WTC11 (cell line): ENCODE measurements at regions not wholly inside any gene's neighbourhood (a gene's known extent, or its start where the extent isn't known, plus 50 kb on each side); places are given as distances from the start of the nearest gene placed in this dataset.

Experiments
- ATAC-seq: fragments of 200-7000 bp; cut with Tn5 transposase; 2 replicates; pipeline ENCODE4 v1.10.0; 2021; ENCODE audit warnings: mild to moderate bottlenecking, moderate library complexity
- CTCF ChIA-PET: fragments of 300-600 bp; sonication (Branson Sonifier 250); formaldehyde crosslinking; loops from one replicate; lab custom pipeline; 2021; ENCODE audit warnings: antibody characterized with exemption; lab: Charles Lee
- POLR2A ChIA-PET: fragments of 350-600 bp; sonication (Branson Sonifier 250); formaldehyde crosslinking; loops from one replicate; lab custom pipeline; 2021; ENCODE audit warnings: antibody characterized with exemption; lab: Charles Lee
- DNase-seq: peaks from one replicate; pipeline ENCODE4 v3.0.0; 2021; ENCODE audit warnings: low spot score
- H3K27ac Mint-ChIP-seq: 2 replicates; pipeline ENCODE4 v1.8.0; 2021; ENCODE audit warnings: mixed read lengths
- H3K27me3 Mint-ChIP-seq: 2 replicates; pipeline ENCODE4 v1.8.0; 2021; ENCODE audit warnings: low read depth, mild to moderate bottlenecking, moderate library complexity, mixed read lengths
- H3K36me3 Mint-ChIP-seq: 2 replicates; pipeline ENCODE4 v1.8.0; 2021; ENCODE audit warnings: mixed read lengths
- H3K4me1 Mint-ChIP-seq: 2 replicates; pipeline ENCODE4 v1.8.0; 2022; ENCODE audit warnings: mixed read lengths
- H3K4me3 Mint-ChIP-seq: 2 replicates; pipeline ENCODE4 v1.8.0; 2021; ENCODE audit warnings: mild to moderate bottlenecking, moderate library complexity, mixed read lengths
- H3K9me3 Mint-ChIP-seq: 2 replicates; pipeline ENCODE4 v1.8.0; 2021; ENCODE audit warnings: mixed read lengths
- CBFB ChIP-seq: sonication (generic); formaldehyde crosslinking; IDR thresholded peaks from 2 replicates; pipeline ENCODE4 v1.8.1; 2022; ENCODE audit warnings: mild to moderate bottlenecking, low read depth, missing genetic modification reagents
- CREM ChIP-seq: sonication (generic); formaldehyde crosslinking; IDR thresholded peaks from 2 replicates; pipeline ENCODE4 v1.8.1; 2022; ENCODE audit warnings: mild to moderate bottlenecking, missing genetic modification reagents, moderate library complexity
- EMX1 ChIP-seq: fragments of 250-450 bp; sonication (Bioruptor Pico); IDR thresholded peaks from 2 replicates; pipeline ENCODE4 v1.8.0; 2021; ENCODE audit warnings: mild to moderate bottlenecking
- ERG ChIP-seq: fragments of 250-450 bp; sonication (Bioruptor Pico); IDR thresholded peaks from 2 replicates; pipeline ENCODE4 v1.8.0; 2021; ENCODE audit warnings: mild to moderate bottlenecking
- ESRRA ChIP-seq: sonication (generic); formaldehyde crosslinking; IDR thresholded peaks from 2 replicates; pipeline ENCODE4 v1.8.1; 2022; ENCODE audit warnings: mild to moderate bottlenecking, missing genetic modification reagents, borderline replicate concordance
- FOXK1 ChIP-seq: sonication (generic); formaldehyde crosslinking; IDR thresholded peaks from 2 replicates; pipeline ENCODE4 v1.8.0; 2022; ENCODE audit warnings: mild to moderate bottlenecking, moderate library complexity, missing genetic modification reagents
- HMGA2 ChIP-seq: fragments of 250-450 bp; sonication (Bioruptor Pico); IDR thresholded peaks from 2 replicates; pipeline ENCODE4 v1.4.0; 2021; ENCODE audit warnings: mild to moderate bottlenecking, moderate library complexity
- JUN ChIP-seq: sonication (generic); formaldehyde crosslinking; IDR thresholded peaks from 2 replicates; pipeline ENCODE4 v1.8.0; 2023; ENCODE audit warnings: mild to moderate bottlenecking, missing genetic modification reagents
- MYBL2 ChIP-seq: sonication (generic); formaldehyde crosslinking; IDR thresholded peaks from 2 replicates; pipeline ENCODE4 v1.8.1; 2023; ENCODE audit warnings: mild to moderate bottlenecking, moderate library complexity, missing genetic modification reagents
- NFE2L1 ChIP-seq: sonication (generic); formaldehyde crosslinking; IDR thresholded peaks from 2 replicates; pipeline ENCODE4 v1.8.1; 2023; ENCODE audit warnings: missing genetic modification reagents
- USF1 ChIP-seq: sonication (generic); formaldehyde crosslinking; IDR thresholded peaks from 2 replicates; pipeline ENCODE4 v1.8.0; 2022; ENCODE audit warnings: mild to moderate bottlenecking, missing genetic modification reagents
- ZBTB21 ChIP-seq: sonication (generic); formaldehyde crosslinking; IDR thresholded peaks from 2 replicates; pipeline ENCODE4 v1.8.1; 2023; ENCODE audit warnings: mild to moderate bottlenecking, missing genetic modification reagents, borderline replicate concordance
- ZNF281 ChIP-seq: sonication (generic); formaldehyde crosslinking; IDR thresholded peaks from 2 replicates; pipeline ENCODE4 v1.8.0; 2023; ENCODE audit warnings: mild to moderate bottlenecking, missing genetic modification reagents
- ZNF396 ChIP-seq: fragments of 250-450 bp; sonication (Bioruptor Pico); IDR thresholded peaks from 2 replicates; pipeline ENCODE4 v1.8.0; 2021; ENCODE audit warnings: mild to moderate bottlenecking, moderate library complexity, borderline replicate concordance
- ZNF423 ChIP-seq: fragments of 250-450 bp; sonication (Bioruptor Pico); IDR thresholded peaks from 2 replicates; pipeline ENCODE4 v2.1.2; 2022; ENCODE audit warnings: mild to moderate bottlenecking, moderate library complexity
- ZNF425 ChIP-seq: fragments of 250-450 bp; sonication (Bioruptor Pico); conservative IDR thresholded peaks from 2 replicates; pipeline ENCODE4 v1.9.0; 2021; ENCODE audit warnings: mild to moderate bottlenecking
- ZNF671 ChIP-seq: fragments of 250-450 bp; sonication (Bioruptor Pico); IDR thresholded peaks from 2 replicates; pipeline ENCODE4 v1.8.0; 2021; ENCODE audit warnings: mild to moderate bottlenecking
- TF ChIP-seq, protein P1 (sequence below): fragments of 250-450 bp; sonication (Bioruptor Pico); IDR thresholded peaks from 2 replicates; pipeline ENCODE4 v1.9.0; 2021; ENCODE audit warnings: mild to moderate bottlenecking
- TF ChIP-seq, protein P2 (sequence below): sonication (generic); formaldehyde crosslinking; IDR thresholded peaks from 2 replicates; pipeline ENCODE4 v1.8.0; 2022; ENCODE audit warnings: mild to moderate bottlenecking, missing genetic modification reagents

- H3K36me3 Mint-ChIP-seq, result peaks cover 24% of the 10 kb centered on the region
- H3K4me1 Mint-ChIP-seq, result peaks cover 14% of the 10 kb centered on the region
- CTCF ChIA-PET, result no interaction called here
- ATAC-seq (no peak), DNase-seq (no peak)
- POLR2A ChIA-PET, result no interaction called here
- TF ChIP-seq ZNF396 (no peak), ZNF281 (CRISPR knock-in tag) (no peak), ESRRA (CRISPR knock-in tag) (no peak), ZNF423 (CRISPR knock-in tag) (no peak), USF1 (CRISPR knock-in tag) (no peak), HMGA2 (CRISPR knock-in tag) (no peak), JUN (no peak), ZNF425 (no peak), ZBTB21 (CRISPR knock-in tag) (no peak)
- TF ChIP-seq, protein P1, sequence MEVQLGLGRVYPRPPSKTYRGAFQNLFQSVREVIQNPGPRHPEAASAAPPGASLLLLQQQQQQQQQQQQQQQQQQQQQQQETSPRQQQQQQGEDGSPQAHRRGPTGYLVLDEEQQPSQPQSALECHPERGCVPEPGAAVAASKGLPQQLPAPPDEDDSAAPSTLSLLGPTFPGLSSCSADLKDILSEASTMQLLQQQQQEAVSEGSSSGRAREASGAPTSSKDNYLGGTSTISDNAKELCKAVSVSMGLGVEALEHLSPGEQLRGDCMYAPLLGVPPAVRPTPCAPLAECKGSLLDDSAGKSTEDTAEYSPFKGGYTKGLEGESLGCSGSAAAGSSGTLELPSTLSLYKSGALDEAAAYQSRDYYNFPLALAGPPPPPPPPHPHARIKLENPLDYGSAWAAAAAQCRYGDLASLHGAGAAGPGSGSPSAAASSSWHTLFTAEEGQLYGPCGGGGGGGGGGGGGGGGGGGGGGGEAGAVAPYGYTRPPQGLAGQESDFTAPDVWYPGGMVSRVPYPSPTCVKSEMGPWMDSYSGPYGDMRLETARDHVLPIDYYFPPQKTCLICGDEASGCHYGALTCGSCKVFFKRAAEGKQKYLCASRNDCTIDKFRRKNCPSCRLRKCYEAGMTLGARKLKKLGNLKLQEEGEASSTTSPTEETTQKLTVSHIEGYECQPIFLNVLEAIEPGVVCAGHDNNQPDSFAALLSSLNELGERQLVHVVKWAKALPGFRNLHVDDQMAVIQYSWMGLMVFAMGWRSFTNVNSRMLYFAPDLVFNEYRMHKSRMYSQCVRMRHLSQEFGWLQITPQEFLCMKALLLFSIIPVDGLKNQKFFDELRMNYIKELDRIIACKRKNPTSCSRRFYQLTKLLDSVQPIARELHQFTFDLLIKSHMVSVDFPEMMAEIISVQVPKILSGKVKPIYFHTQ (CRISPR knock-in tag), result no peak
- TF ChIP-seq, protein P2, sequence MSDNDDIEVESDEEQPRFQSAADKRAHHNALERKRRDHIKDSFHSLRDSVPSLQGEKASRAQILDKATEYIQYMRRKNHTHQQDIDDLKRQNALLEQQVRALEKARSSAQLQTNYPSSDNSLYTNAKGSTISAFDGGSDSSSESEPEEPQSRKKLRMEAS (CRISPR knock-in tag), result no peak
- H3K27me3 Mint-ChIP-seq, result no peaks in the 10 kb centered on the region; the same call in 1 of the 2 replicates
- peaks cover 47% of the 10 kb centered on the region for H3K9me3 Mint-ChIP-seq
- H3K27ac Mint-ChIP-seq, result no peak overlapping the region
- no peak overlapping the region for H3K4me3 Mint-ChIP-seq
Observed at GRCh38 chr14:30084811-30085210, 157.2 kb upstream of the PRKD1 start.

- Mint-ChIP-seq H3K9me3 (peaks cover 58% of the 10 kb centered on the region), H3K36me3 (peaks cover 34% of the 10 kb centered on the region), H3K27me3 (no peaks in the 10 kb centered on the region; the same call in 1 of the 2 replicates), H3K27ac (no peak overlapping the region), H3K4me1 (peaks cover 14% of the 10 kb centered on the region), H3K4me3 (no peak overlapping the region)
- no peak for TF ChIP-seq CREM (CRISPR knock-in tag)
- no peak for TF ChIP-seq FOXK1 (CRISPR knock-in tag)
- TF ChIP-seq EMX1 (CRISPR knock-in tag), result no peak
- TF ChIP-seq CBFB (CRISPR knock-in tag), result no peak
- no peak for TF ChIP-seq NFE2L1 (CRISPR knock-in tag)
- no peak for TF ChIP-seq MYBL2
- TF ChIP-seq ZNF671 (CRISPR knock-in tag), result no peak
- TF ChIP-seq ERG (CRISPR knock-in tag), result no peak
- no peak for ATAC-seq
- ChIA-PET POLR2A (no interaction called here), CTCF (no interaction called here)
- no peak for DNase-seq
Observed at GRCh38 chr14:30085943-30086342, 158.3 kb upstream of the PRKD1 start.
